GM12892 (cell line): ENCODE measurements at regions not wholly inside any gene's neighbourhood (a gene's known extent, or its start where the extent isn't known, plus 50 kb on each side); places are given as distances from the start of the nearest gene placed in this dataset.

Experiments used
- POLR2A ChIP-seq: IDR thresholded peaks from 2 replicates; pipeline ENCODE4 v1.6.1; 2011; ENCODE audit warnings: low read depth, low read length, control low read depth
- POLR2AphosphoS5 ChIP-seq: IDR thresholded peaks from 2 replicates; pipeline ENCODE4 v1.6.1; 2011; ENCODE audit warnings: low read depth, low read length, control low read depth

- no peak for TF ChIP-seq POLR2AphosphoS5
- TF ChIP-seq POLR2A, result no peak
Observed at GRCh38 chr2:151157000-151157735, 104.5 kb downstream of the RBM43 start.
